Anterior cingulate cortex (tissue), 58 donors: ENCODE measurements at regions not wholly inside any gene's neighbourhood (a gene's known extent, or its start where the extent isn't known, plus 50 kb on each side); places are given as distances from the start of the nearest gene placed in this dataset.

Experiments used
- DNase-seq, 58 donors: peaks; one replicate each; lab custom pipeline; 2025; lab: John Stamatoyannopoulos, UW

GRCh38 chr2:105576050-105576439, 168.7 kb upstream of the NCK2 start:
- DNase-seq: no peak

GRCh38 chr2:105575499-105576025, 169.2 kb upstream of the NCK2 start:
- DNase-seq: peak in 2 of 58 donors; percentile 26 to 29

GRCh38 chr2:105574796-105575344, 169.8 kb upstream of the NCK2 start:
- DNase-seq: no peak

GRCh38 chr2:105573910-105574655, 170.6 kb upstream of the NCK2 start:
- DNase-seq: no peak

- DNase-seq: no peak
Observed at GRCh38 chr2:105573490-105573889, 171.2 kb upstream of the NCK2 start.

- DNase-seq: no peak
Observed at GRCh38 chr2:105571445-105571987, 172.7 kb upstream of the FHL2 start.

- no peak for DNase-seq
Observed at GRCh38 chr2:105570757-105571156, 171.9 kb upstream of the FHL2 start.

GRCh38 chr2:105570326-105570725, 171.5 kb upstream of the FHL2 start:
- DNase-seq: no peak

- DNase-seq: no peak
Observed at GRCh38 chr2:105569606-105570005, 170.8 kb upstream of the FHL2 start.

GRCh38 chr2:105567996-105568494, 169.2 kb upstream of the FHL2 start:
- no peak for DNase-seq

- no peak for DNase-seq
Observed at GRCh38 chr2:105563000-105563719, 164.3 kb upstream of the FHL2 start.

GRCh38 chr2:105561401-105561800, 162.6 kb upstream of the FHL2 start:
- no peak for DNase-seq

- no peak for DNase-seq
Observed at GRCh38 chr2:105560157-105560556, 161.3 kb upstream of the FHL2 start.

- DNase-seq: peak in 27 of 58 donors; percentile 5 to 68 (median 28)
Observed at GRCh38 chr2:105557021-105557920, 158.4 kb upstream of the FHL2 start.

GRCh38 chr2:105556366-105556765, 157.5 kb upstream of the FHL2 start:
- no peak for DNase-seq

- DNase-seq: no peak
Observed at GRCh38 chr2:105554235-105554634, 155.4 kb upstream of the FHL2 start.

GRCh38 chr2:105553538-105554196, 154.8 kb upstream of the FHL2 start:
- no peak for DNase-seq

- no peak for DNase-seq
Observed at GRCh38 chr2:105546628-105546974, 147.8 kb upstream of the FHL2 start.
